IPS DF 4.7 (cell line): ENCODE measurements at regions not wholly inside any gene's neighbourhood (a gene's known extent, or its start where the extent isn't known, plus 50 kb on each side); places are given as distances from the start of the nearest gene placed in this dataset.
"Not testable (repeated sequence)": the region's sequence is repeated elsewhere in the genome, so short reads cannot be mapped to it uniquely, and the experiment has no call there.

Source experiments
- DNase-seq: peaks from one replicate; pipeline ENCODE4 v3.0.0-alpha.2; 2013; ENCODE audit warnings: low spot score; ENCODE audit errors: extremely low read depth

- no peak for DNase-seq
These were observed 818.4 kb downstream of the SOCS6 start for GRCh38 chr18:71107244-71107643.

- no peak for DNase-seq
These were observed 817.9 kb downstream of the SOCS6 start for GRCh38 chr18:71106701-71107100.

- no peak for DNase-seq
These were observed 817.2 kb downstream of the SOCS6 start for GRCh38 chr18:71105994-71106546.

DNA sequence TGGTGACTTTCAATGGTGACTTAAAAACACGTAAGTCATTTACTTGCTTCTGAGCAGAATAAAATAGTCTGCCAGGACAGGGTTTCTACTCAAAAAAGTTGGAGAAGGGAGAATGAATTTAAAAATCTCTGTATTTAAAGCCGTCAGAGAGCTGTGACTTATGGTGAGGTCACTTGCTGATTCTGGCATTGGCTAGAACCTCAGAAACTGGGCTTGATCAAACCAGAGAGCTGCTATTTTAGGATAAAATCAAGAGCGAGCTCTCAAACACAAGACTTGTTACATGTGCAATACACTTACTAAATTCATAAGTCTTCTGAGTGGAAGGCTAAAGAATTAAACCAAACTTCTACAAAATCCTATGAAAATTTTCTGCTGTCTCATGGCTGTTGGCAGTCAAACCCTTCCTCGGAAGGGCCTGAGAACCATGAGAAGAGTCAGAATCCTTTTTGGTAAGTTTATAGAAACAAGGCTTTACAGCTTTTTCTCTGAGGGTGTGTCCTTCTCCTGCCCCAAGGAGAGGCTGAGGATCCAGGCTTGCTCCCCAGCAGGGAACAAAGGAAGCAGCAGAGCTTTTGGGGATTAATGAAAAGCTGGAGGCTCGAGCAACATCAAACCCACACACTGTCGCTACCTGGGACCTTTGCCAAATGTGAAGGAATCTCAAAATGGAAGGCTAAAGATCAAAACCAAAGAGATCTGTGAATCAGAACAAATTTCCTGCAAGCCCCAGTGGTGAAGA lies 816.4 kb downstream of the SOCS6 start:
- no peak for DNase-seq

GRCh38 chr18:71079606-71080005 lies 790.8 kb downstream of the SOCS6 start:
- no peak for DNase-seq

DNA sequence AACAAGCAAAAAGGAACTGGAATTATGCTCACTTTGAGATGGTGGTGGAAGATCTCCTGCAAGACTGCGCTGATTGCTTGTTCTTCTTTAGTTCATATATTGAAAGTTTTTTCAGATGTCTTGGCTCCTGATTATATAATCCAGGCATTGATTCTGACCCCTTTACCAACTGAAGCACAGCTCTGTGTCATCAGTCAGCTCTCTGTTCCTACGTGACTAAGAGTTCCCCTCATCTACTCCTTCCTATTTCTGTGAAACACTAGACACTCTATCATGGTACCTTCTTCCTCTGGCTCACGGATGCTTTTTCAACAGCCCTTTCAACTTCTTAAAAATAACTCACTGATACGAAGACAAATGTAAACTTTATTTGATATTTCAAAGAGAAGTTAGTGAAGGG lies 788.6 kb downstream of the SOCS6 start:
- DNase-seq = no peak

DNA sequence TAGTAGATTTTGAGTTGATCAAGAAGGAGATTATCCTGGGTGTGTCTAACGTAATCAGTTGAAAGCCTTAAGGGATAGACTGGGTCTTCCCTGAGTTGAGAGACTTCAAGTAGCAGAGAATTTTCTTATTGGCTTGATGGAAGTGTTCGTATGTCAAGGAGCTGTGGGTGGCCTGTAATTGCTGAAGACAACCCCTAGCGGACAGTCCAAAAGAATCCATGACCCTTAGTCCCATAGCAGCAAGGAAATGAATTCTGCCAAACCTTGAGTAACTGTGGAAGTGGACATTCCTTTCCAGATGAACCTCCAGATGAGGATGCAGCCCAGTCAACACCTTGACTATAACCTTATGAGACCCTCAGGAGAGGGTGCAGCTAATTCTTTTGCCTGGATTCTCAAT lies 786.3 kb downstream of the SOCS6 start:
- no peak for DNase-seq

- no peak for DNase-seq
These were observed 779.5 kb downstream of the SOCS6 start for GRCh38 chr18:71068338-71068737.

DNA sequence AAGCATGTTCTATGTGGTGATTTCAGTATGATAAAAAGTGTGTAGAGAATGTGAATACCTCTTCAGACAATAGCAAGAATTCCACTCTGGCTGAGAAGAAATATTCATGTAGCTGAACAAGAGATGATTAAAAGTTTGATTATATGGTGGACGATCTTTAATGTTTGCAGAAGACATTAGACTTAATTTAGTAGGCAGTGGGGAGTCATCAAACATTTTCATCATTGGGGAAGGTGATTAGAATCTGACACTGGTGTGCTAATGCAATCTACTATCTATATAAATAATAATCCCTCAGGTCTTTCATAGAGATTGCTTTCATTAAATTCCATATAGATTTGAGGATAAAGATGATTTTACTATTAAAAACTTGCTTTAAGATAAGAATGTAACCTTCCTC lies 761.0 kb downstream of the SOCS6 start:
- DNase-seq = no peak

GRCh38 chr18:71047882-71048281 lies 759.0 kb downstream of the SOCS6 start:
- DNase-seq = no peak

DNA sequence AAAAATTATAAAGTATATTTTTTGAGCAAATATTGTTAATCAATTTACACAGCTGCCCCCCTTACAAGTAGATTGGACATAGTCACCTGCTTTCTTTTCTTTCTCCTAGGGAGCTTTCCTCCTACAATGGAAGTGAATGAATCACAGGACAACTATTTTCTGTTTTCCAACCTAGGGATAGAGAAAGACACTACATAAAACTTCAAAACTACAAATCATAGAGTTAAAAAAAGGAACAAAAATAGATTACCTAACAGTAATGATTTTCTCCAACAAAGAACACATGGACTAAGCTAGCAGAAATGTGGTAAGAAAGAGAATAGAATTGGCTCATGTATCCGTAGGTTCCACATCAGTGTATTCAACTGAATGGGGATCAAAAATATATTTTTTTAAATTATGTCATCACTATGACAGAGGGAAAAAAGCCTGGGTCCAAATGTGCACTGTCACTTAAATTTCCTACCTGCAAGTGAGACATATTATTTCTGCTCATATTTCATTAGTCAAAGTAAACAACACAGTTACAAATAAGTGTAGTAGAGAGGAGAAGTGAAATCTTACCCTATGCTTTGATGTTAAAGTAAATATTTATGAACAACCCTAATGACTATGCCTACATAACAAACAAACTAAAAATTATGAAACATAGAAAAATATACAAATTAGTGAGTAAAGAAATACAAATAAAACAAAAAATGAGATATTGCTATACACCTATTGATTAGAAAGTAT lies 756.7 kb downstream of the SOCS6 start:
- no peak for DNase-seq

GRCh38 chr18:71040161-71040560 lies 751.3 kb downstream of the SOCS6 start:
- no peak for DNase-seq

GRCh38 chr18:71038196-71038595 lies 749.4 kb downstream of the SOCS6 start:
- no peak for DNase-seq

GRCh38 chr18:71036783-71037182 lies 747.9 kb downstream of the SOCS6 start:
- no peak for DNase-seq

- not testable (repeated sequence) for DNase-seq
These were observed 742.7 kb downstream of the SOCS6 start for GRCh38 chr18:71031296-71032191.

- DNase-seq = not testable (repeated sequence)
These were observed 741.2 kb downstream of the SOCS6 start for GRCh38 chr18:71030085-71030484.

GRCh38 chr18:71028285-71028762 lies 739.5 kb downstream of the SOCS6 start:
- DNase-seq = no peak

DNA sequence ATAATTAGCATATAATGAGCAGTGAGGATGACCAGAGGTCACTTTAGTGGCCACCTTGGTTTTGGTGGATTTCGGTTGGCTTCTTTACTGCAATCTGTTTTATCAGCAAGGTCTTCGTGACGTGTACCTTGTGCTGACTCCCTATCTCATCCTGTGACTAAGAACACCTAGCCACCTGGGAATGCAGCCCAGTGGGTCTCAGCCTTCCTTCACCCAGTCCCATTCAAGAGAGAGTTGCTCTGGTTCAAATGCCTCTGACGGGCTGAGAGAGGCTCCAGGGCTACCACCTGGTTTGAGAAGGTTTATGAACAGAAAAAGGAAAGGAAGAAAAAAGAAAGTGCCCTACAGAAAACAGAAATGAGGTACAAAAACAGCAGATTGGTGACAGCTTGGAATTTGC lies 738.7 kb downstream of the SOCS6 start:
- DNase-seq = no peak

- DNase-seq = no peak
These were observed 736.8 kb downstream of the SOCS6 start for GRCh38 chr18:71025505-71026225.

GRCh38 chr18:71022389-71022788 lies 733.5 kb downstream of the SOCS6 start:
- DNase-seq = no peak

DNA sequence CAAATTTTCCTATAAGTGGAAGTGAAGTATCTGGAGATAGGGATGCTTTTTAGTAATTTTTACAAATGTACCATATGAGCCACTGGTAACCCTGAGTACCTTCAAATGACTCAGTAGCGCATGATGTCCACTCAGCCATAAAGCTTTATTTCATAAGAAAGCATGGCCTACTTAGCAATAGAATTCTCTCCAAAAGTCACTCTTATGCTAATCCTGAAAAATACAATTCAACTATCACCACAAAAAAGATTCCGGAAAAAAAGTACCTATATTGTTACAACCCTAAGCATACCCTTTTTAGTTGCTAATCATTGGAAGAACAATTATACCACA lies 732.2 kb downstream of the SOCS6 start:
- no peak for DNase-seq
